Panc1 (cell line): ENCODE measurements at regions not wholly inside any gene's neighbourhood (a gene's known extent, or its start where the extent isn't known, plus 50 kb on each side); places are given as distances from the start of the nearest gene placed in this dataset.

Experiments
- ATAC-seq: fragments of 200-7000 bp; cut with Tn5 transposase; 2 replicates; pipeline ENCODE4 v1.9.1; 2020; ENCODE audit warnings: mild to moderate bottlenecking, moderate library complexity
- BruUV-seq: library from RNA; stranded (reverse); fragments of 400-500 nt; replicated peaks from 2 replicates; lab custom pipeline; 2021; lab: Mats Ljungman, UMichigan
- CTCF ChIA-PET: fragments of 300-600 bp; sonication (Branson Sonifier 250); formaldehyde crosslinking; loops from one replicate; lab custom pipeline; 2022; ENCODE audit warnings: antibody characterized with exemption; lab: Charles Lee
- POLR2A ChIA-PET: fragments of 300-600 bp; sonication (Branson Sonifier 250); formaldehyde crosslinking; loops from one replicate; lab custom pipeline; 2022; ENCODE audit warnings: antibody characterized with exemption; lab: Charles Lee
- DNase-seq: peaks from one replicate; pipeline ENCODE4 v3.0.0-alpha.2; 2010; ENCODE audit warnings: low read depth, low spot score
- H3K27ac ChIP-seq: 2 replicates; pipeline ENCODE4 v1.5.1; 2011; ENCODE audit warnings: mild to moderate bottlenecking, low read length, inconsistent platforms
- H3K27me3 ChIP-seq: fragments of 200-500 bp; sonication (Bioruptor generic); 2 replicates; pipeline ENCODE4 v1.6.0; 2014; ENCODE audit warnings: low read length, inconsistent platforms; ENCODE audit not compliant: control insufficient read depth, insufficient read depth
- H3K36me3 ChIP-seq: fragments of 200-500 bp; sonication (Bioruptor generic); 2 replicates; pipeline ENCODE4 v1.5.1; 2014; ENCODE audit warnings: inconsistent platforms, mild to moderate bottlenecking, low read length, moderate library complexity; ENCODE audit not compliant: control insufficient read depth, insufficient read depth
- H3K4me1 ChIP-seq: 2 replicates; pipeline ENCODE4 v1.5.1; 2011; ENCODE audit warnings: inconsistent platforms, mild to moderate bottlenecking, low read length, moderate library complexity; ENCODE audit not compliant: control insufficient read depth, insufficient read depth
- H3K4me3 ChIP-seq, 2 experiments: 2 replicates each; pipeline ENCODE4 v1.5.1; 2011 to 2012; ENCODE audit warnings: low read depth in 2 of 2, low read length in 2 of 2, mild to moderate bottlenecking in 2 of 2, inconsistent platforms in 1 of 2, moderate library complexity in 1 of 2
- H3K9me3 ChIP-seq: fragments of 200-500 bp; sonication (Bioruptor generic); 2 replicates; pipeline ENCODE4 v1.5.1; 2014; ENCODE audit warnings: low read depth, mild to moderate bottlenecking, inconsistent platforms, low read length, moderate library complexity; ENCODE audit not compliant: control insufficient read depth, insufficient read depth
- POLR2AphosphoS5 ChIP-seq: IDR thresholded peaks from 2 replicates; pipeline ENCODE4 v1.6.1; 2012; ENCODE audit warnings: mild to moderate bottlenecking, low read depth, low read length, moderate library complexity
- REST ChIP-seq, 2 experiments: IDR thresholded peaks; 2 replicates each; pipeline ENCODE4 v1.6.1; 2011 to 2012; ENCODE audit warnings: low read depth in 2 of 2, control low read depth in 1 of 2, low read length in 1 of 2, mild to moderate bottlenecking in 1 of 2, moderate library complexity in 1 of 2; ENCODE audit not compliant: insufficient read depth in 1 of 2
- SIN3A ChIP-seq: IDR thresholded peaks from 2 replicates; pipeline ENCODE4 v1.6.1; 2012; ENCODE audit warnings: low read depth, mild to moderate bottlenecking, low read length, moderate library complexity, borderline replicate concordance; ENCODE audit not compliant: insufficient read depth
- TCF7L2 ChIP-seq: IDR thresholded peaks from 2 replicates; pipeline ENCODE4 v1.6.1; 2011; ENCODE audit warnings: mild to moderate bottlenecking, low read depth, low read length, inconsistent platforms
- in situ Hi-C: cut with HindIII; loops from 2 replicates; pipeline ENCODE4 v1.10.0; 2016; ENCODE audit warnings: low sequenced_read_pairs, low pct_unique_long_range_greater_than_20kb
- intact Hi-C: fragments of 100-400 bp; cut with micrococcal nuclease; formaldehyde crosslinking; loops from one replicate; pipeline ENCODE4 v1.10.0; 2022; ENCODE audit not compliant: unreplicated experiment
- TF ChIP-seq, protein P1 (sequence below): fragments of 450-650 bp; IDR thresholded peaks from 2 replicates; pipeline ENCODE4 v1.5.1; 2017; ENCODE audit warnings: mild to moderate bottlenecking

GRCh38 chr20:19881080-19881840, 123.2 kb downstream of the RIN2 start:
- Histone ChIP-seq H3K27me3 (no peaks in the 10 kb centered on the region), H3K36me3 (no peaks in the 10 kb centered on the region), H3K27ac (peak overlapping the region; percentile 98), H3K4me3 (no peak overlapping the region; a peak in 1 of 4 replicates), H3K9me3 (no peaks in the 10 kb centered on the region; the same call in 1 of the 2 replicates), H3K4me1 (peaks cover 49% of the 10 kb centered on the region)
- in situ Hi-C loops: no loop called here
- TF ChIP-seq POLR2AphosphoS5 (no peak), REST (IDR thresholded peaks at IDR 0.05; ENCODE audit: insufficient read depth in 1 of 2, low read depth in 2 of 2, low read length in 1 of 2) (no peak)
- DNase-seq (no peak), ATAC-seq (no peak; the same call in 1 of the 2 replicates)
- intact Hi-C loops: no loop called here
- ChIA-PET CTCF (no interaction called here), POLR2A (no interaction called here)
- no TSS peak for BruUV-seq

DNA sequence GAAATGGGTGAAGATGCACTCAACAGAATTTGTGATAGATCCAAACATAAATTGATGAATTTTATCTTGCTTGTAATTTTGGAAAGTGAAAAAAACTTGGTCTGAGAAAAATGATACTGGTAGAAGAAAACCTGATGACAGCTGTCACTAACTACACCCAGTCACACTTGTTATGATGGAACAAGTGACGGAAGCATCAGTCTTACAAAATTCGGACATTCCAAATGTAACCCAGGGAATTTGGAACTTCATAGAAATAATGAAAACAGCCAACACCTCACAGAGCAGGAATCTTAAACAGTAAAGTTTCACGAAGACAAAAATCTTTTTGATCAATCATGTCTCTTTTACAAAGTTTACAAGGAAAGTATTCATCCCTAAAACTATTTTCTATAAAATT, 123.9 kb downstream of the RIN2 start:
- Histone ChIP-seq H3K4me1 (peaks cover 49% of the 10 kb centered on the region), H3K9me3 (no peaks in the 10 kb centered on the region; the same call in 1 of the 2 replicates), H3K36me3 (no peaks in the 10 kb centered on the region), H3K27ac (peak overlapping the region; percentile 98), H3K27me3 (no peaks in the 10 kb centered on the region), H3K4me3 (no peak overlapping the region)
- TF ChIP-seq SIN3A: no peak
- TF ChIP-seq POLR2AphosphoS5: no peak
- TF ChIP-seq TCF7L2: no peak
- TF ChIP-seq, protein P1, sequence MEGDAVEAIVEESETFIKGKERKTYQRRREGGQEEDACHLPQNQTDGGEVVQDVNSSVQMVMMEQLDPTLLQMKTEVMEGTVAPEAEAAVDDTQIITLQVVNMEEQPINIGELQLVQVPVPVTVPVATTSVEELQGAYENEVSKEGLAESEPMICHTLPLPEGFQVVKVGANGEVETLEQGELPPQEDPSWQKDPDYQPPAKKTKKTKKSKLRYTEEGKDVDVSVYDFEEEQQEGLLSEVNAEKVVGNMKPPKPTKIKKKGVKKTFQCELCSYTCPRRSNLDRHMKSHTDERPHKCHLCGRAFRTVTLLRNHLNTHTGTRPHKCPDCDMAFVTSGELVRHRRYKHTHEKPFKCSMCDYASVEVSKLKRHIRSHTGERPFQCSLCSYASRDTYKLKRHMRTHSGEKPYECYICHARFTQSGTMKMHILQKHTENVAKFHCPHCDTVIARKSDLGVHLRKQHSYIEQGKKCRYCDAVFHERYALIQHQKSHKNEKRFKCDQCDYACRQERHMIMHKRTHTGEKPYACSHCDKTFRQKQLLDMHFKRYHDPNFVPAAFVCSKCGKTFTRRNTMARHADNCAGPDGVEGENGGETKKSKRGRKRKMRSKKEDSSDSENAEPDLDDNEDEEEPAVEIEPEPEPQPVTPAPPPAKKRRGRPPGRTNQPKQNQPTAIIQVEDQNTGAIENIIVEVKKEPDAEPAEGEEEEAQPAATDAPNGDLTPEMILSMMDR: no peak
- TF ChIP-seq REST (IDR thresholded peaks at IDR 0.05; ENCODE audit: insufficient read depth in 1 of 2, low read depth in 2 of 2, low read length in 1 of 2): no peak
- ChIA-PET CTCF (interaction anchor here (0.7 kb wide), 1 partner anchor 95 kb away, joined by 3 read pairs; no protein-coding TSS in a partner anchor), POLR2A (no interaction called here)
- in situ Hi-C loops: no loop called here
- intact Hi-C loops: no loop called here
- no TSS peak for BruUV-seq
- DNase-seq: no peak
- no peak for ATAC-seq
